ENCODE measurements at regions not wholly inside any gene's neighbourhood (a gene's known extent, or its start where the extent isn't known, plus 50 kb on each side); places are given as distances from the start of the nearest gene placed in this dataset.

DNA sequence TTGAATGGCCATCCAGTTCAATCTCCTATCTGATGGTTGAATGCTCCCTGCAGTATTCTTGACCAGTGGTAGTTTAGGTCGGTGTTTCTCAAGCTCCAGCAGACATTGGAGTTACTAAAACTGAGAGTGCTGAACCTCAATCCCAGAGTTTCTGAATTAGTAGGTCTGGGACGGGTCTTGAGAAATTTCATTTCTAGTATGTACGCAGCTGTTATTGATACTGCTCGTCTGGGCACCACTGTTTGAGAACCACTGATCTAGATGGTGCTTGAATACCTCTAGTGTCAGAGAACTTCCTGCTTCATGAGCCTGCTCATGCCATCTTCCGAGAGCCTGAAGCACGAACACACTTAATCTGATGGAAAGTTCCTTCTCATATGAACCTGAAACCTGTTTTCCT lies 99.4 kb upstream of the CREB5 start:
- TF ChIP-seq, protein P1, sequence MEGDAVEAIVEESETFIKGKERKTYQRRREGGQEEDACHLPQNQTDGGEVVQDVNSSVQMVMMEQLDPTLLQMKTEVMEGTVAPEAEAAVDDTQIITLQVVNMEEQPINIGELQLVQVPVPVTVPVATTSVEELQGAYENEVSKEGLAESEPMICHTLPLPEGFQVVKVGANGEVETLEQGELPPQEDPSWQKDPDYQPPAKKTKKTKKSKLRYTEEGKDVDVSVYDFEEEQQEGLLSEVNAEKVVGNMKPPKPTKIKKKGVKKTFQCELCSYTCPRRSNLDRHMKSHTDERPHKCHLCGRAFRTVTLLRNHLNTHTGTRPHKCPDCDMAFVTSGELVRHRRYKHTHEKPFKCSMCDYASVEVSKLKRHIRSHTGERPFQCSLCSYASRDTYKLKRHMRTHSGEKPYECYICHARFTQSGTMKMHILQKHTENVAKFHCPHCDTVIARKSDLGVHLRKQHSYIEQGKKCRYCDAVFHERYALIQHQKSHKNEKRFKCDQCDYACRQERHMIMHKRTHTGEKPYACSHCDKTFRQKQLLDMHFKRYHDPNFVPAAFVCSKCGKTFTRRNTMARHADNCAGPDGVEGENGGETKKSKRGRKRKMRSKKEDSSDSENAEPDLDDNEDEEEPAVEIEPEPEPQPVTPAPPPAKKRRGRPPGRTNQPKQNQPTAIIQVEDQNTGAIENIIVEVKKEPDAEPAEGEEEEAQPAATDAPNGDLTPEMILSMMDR (IDR thresholded peaks at IDR 0.05; ENCODE audit: borderline replicate concordance, insufficient read depth, low read depth, low read length), result no peak

DNA sequence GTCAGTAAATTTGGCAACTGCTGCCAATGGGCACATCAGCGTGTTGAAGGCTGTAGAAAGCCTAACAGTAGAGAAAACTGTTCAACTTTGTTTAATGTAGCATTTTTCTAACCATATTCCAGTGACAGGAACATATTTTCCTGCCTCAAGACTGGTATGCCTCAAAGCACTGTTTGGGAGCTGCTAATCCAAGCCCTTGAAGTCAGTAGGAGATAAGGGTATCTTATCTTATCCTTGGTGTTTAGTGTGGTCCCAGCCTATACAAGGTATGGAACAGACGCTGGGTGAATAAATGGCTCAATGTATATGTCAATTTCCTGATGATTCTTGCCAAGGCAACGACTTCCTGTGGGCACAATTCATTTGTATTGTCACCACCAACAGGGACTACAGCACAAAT lies 97.5 kb upstream of the CREB5 start:
- TF ChIP-seq, protein P1 (IDR thresholded peaks at IDR 0.05; ENCODE audit: borderline replicate concordance, insufficient read depth, low read depth, low read length), result no peak
- H3K4me3 ChIP-seq (ENCODE audit: low read depth, low read length), result no peak overlapping the region

More for the DNA sequence above, 99.4 kb upstream of the CREB5 start:
- no peak overlapping the region for H3K4me3 ChIP-seq (ENCODE audit: low read depth, low read length)

DNA sequence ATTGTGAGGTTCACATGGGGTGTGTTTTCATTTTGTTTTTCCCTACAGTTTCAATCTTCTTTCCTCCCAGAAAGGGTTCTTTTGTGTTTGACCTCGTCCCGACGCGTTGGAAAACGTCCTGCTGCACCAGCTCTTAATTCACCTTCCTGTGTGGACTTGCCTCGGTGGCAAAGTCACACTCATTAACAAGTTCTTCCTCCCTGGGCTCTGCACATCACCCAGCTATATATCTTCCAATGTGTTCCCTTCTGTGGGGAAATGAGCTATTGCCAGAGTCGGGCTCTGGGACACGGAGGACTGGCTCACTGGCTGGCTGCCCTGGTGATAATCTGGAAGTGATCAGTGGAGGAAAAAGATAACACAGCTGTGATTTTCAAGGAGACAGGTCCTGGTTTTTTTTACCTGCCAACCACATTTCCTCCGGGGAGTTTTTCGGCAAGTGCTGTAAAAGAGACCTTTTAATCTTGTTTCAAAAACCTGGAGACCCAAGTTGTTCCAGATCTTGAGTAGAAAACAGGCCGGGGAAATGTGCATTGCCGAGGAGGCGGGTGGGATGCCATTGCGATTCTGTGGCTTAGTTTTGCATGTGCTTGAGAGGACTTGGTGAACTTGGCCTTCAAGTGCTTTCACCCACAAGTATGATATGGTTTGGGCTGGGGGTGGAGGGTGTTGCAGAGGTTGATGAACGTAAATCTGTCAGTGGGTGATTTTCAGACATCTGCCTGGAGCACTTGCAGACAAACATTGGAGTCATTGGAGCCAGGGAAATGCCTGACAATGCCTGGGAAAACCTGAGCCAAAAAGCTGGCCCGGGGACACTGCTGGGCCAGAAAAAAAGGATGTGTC lies 96.5 kb upstream of the CREB5 start:
- TF ChIP-seq, protein P1 (IDR thresholded peaks at IDR 0.05; ENCODE audit: borderline replicate concordance, insufficient read depth, low read depth, low read length), result no peak
- no peak overlapping the region for H3K4me3 ChIP-seq (ENCODE audit: low read depth, low read length)

DNA sequence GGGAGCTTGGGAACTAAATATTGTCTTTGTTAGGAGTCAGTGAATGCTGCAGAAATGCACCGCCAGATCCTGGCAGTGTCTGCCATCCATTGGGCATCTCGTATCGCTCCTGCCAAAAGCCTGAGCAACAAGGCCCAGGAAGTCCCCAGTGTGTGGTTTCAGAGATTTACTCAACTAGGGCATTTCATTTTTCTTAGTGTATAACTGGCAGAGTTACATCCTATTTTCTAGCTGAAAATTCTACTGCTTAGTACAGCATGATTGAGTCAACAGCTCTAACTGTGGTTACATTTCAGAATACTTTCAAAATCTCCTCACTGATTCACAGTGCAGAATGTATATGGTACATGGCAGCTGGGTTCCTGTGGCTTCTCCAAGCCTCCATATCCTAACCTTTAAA lies 95.8 kb upstream of the CREB5 start:
- TF ChIP-seq, protein P1 (IDR thresholded peaks at IDR 0.05; ENCODE audit: borderline replicate concordance, insufficient read depth, low read depth, low read length), result no peak
- no peak overlapping the region for H3K4me3 ChIP-seq (ENCODE audit: low read depth, low read length)

DNA sequence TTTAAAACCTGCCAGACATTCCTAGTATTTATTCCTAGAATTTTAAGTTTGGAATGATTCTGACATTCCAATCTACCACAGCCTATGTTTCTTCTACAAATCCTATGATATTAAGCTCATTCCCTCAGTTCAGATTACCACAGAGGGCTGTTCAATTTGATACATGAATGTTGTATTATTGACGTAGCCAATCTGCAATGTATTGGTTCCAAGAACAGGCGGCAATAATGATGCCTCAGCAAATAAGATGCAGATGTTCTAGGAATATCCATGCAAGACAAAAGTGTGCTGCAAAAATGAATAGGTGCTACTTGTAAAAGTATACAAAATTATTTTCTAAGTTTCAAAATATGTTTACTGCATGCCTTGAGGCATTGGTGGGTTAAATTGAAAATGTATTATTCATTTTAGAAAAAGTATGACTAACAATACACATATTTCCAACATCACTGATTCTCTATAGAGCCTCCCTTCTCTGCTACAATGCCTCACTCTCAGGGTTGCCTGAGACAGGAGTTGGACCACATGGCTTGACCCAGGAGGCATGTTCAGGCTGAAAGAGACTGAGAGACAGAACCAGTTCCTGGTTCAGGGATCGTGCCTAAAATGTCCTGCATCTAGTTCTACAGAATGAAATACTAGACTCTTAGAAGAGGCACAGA lies 94.1 kb upstream of the CREB5 start:
- TF ChIP-seq, protein P1 (IDR thresholded peaks at IDR 0.05; ENCODE audit: borderline replicate concordance, insufficient read depth, low read depth, low read length), result no peak

DNA sequence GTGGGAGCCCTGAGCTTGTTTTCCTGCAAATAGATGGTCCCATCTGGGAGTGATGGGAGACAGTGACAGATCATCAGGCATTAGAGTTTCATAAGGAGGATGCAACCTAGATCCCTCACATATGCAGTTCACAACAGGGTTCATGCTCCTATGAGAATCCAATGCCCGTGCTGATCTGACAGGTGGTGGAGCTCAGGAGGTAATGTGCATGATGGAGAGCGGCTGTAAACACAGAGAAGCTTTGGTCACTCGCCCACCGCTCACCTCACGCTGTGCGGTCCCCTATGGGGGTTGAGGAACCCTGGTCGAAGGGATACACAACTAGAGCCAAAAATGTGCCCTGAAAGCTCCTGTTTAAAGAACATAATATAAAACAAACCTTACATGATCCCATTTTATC lies 88.5 kb upstream of the CREB5 start:
- H3K4me3 ChIP-seq (ENCODE audit: low read depth, low read length), result no peak overlapping the region
- TF ChIP-seq, protein P1 (IDR thresholded peaks at IDR 0.05; ENCODE audit: borderline replicate concordance, insufficient read depth, low read depth, low read length), result no peak

More for the DNA sequence above, 94.1 kb upstream of the CREB5 start:
- no peak overlapping the region for H3K4me3 ChIP-seq (ENCODE audit: low read depth, low read length)

DNA sequence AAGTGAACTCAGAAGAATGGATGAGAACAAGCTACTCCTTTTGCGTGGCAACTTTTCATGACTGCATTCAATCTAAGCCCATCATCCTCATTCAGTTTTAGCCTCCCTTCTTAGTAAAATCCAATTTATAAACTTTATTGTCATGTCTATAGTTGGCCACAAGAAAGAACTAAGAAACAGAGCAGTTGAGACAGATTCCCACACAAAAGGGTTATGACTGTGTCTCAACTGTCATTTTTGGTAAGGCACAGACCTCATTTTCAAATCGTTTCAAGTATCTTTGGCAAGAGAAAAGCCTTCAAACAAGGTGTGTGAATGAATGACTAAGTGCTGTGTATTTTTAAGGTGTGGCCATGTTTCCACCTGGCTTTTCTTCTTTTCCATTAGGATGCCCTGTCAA lies 84.2 kb upstream of the CREB5 start:
- H3K4me3 ChIP-seq (ENCODE audit: low read depth, low read length), result no peak overlapping the region
- TF ChIP-seq, protein P1 (IDR thresholded peaks at IDR 0.05; ENCODE audit: borderline replicate concordance, insufficient read depth, low read depth, low read length), result no peak
